ENCODE measurements at regions not wholly inside any gene's neighbourhood (a gene's known extent, or its start where the extent isn't known, plus 50 kb on each side); places are given as distances from the start of the nearest gene placed in this dataset.
A peak's percentile ranks its signal among the peaks of the same experiment; 100 is the strongest.
"Not testable (repeated sequence)": the region's sequence is repeated elsewhere in the genome, so short reads cannot be mapped to it uniquely, and the experiment has no call there.

GRCh38 chr1:8152731-8153702 lies 126.9 kb upstream of the ERRFI1 start:
- Mint-ChIP-seq H3K4me1 (peaks cover 29% of the 10 kb centered on the region), H3K36me3 (ENCODE audit: low read depth) (peaks cover 9% of the 10 kb centered on the region), H3K4me3 (peak overlapping the region; percentile 38), H3K27me3 (no peaks in the 10 kb centered on the region), H3K9me3 (peaks cover 10% of the 10 kb centered on the region), H3K27ac (peak overlapping the region; percentile 97)
- ChIA-PET CTCF (interaction anchor here (1.4 to 2.0 kb wide), 3 partner anchors 13 to 139 kb away, joined by 4 to 5 read pairs (median 4); no protein-coding TSS in a partner anchor), POLR2A (interaction anchor here (0.9 to 3.5 kb wide), 6 partner anchors 16 to 204 kb away, joined by 3 to 37 read pairs (median 4); no protein-coding TSS in a partner anchor)
- peak; percentile 54 for DNase-seq

GRCh38 chr1:8151647-8152046 lies 125.5 kb upstream of the ERRFI1 start:
- H3K4me3 Mint-ChIP-seq: no peak overlapping the region
- H3K36me3 Mint-ChIP-seq (ENCODE audit: low read depth): peaks cover 9% of the 10 kb centered on the region
- H3K27ac Mint-ChIP-seq: no peak overlapping the region
- H3K27me3 Mint-ChIP-seq: no peaks in the 10 kb centered on the region
- ChIA-PET POLR2A (interaction anchor here (1.1 to 3.5 kb wide), 3 partner anchors 17 to 54 kb away, joined by 4 to 37 read pairs (median 12); no protein-coding TSS in a partner anchor), CTCF (interaction anchor here (1.1 to 1.4 kb wide), 2 partner anchors 8 to 137 kb away, joined by 3 to 4 read pairs; no protein-coding TSS in a partner anchor)
- peaks cover 10% of the 10 kb centered on the region for H3K9me3 Mint-ChIP-seq
- H3K4me1 Mint-ChIP-seq: peaks cover 29% of the 10 kb centered on the region
- DNase-seq: no peak

GRCh38 chr1:8149756-8150155 lies 123.6 kb upstream of the ERRFI1 start:
- peaks cover 33% of the 10 kb centered on the region for H3K4me1 Mint-ChIP-seq
- H3K27ac Mint-ChIP-seq; H3K27me3 Mint-ChIP-seq; H3K9me3 Mint-ChIP-seq; H3K36me3 Mint-ChIP-seq (ENCODE audit: low read depth); H3K4me3 Mint-ChIP-seq; DNase-seq; POLR2A ChIA-PET: not testable (repeated sequence)
- CTCF ChIA-PET: interaction anchor here (0.6 kb wide), 1 partner anchor 16 kb away, joined by 5 read pairs; no protein-coding TSS in a partner anchor

DNA sequence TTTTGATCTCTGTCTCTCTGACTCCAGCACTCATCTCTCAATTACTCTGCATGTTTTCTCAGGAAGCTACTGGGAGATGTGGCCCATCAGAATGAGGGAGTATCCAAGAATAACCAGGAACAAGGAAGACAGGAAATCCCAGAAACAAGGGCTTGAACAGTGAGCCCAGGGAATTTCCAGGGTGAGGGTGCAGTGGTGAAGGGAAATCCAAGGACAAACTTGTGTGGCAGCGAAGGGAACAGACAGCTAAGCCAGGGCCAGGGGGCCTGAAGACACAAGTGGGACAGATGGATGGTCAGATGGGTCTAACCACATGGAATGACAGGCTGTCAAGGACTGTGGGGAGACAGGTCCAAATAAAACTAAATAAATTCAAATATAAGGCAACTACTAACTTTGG lies 121.8 kb upstream of the ERRFI1 start:
- Mint-ChIP-seq H3K36me3 (ENCODE audit: low read depth) (peaks cover 3% of the 10 kb centered on the region), H3K4me1 (peaks cover 25% of the 10 kb centered on the region), H3K27ac (no peak overlapping the region), H3K9me3 (peaks cover 3% of the 10 kb centered on the region), H3K4me3 (no peak overlapping the region), H3K27me3 (peaks cover 4% of the 10 kb centered on the region)
- DNase-seq: no peak
- CTCF ChIA-PET: no interaction called here
- POLR2A ChIA-PET: no interaction called here

DNA sequence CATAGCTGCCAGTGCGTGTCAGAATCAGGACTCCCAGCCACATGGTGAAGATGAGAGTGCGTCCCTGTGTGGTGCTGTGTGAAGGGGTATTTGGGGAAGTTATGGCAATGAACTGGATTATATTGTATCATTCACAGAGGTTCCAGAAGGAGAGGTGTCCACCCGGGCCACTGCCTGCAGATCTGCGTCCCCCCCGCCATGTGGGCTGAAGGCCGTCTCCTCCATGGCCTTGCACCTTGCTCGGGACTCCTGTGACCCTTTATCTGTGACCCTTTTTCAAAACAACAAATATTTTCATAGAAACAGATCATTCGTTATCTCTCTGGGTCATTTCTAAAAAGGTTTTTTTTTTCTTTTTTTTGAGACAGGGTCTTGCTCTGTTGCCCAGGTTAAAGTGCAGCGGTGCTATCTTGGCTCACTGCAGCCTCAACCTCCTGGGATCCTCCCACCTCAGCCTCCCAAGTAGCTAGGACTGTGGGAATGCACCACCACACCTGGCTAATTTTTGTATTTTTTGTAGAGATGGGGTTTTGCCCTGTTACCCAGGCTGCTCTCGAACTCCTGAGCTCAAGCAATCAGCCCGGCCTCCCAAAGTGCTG lies 120.2 kb upstream of the ERRFI1 start:
- Mint-ChIP-seq H3K27ac (no peak overlapping the region), H3K4me3 (no peak overlapping the region), H3K36me3 (ENCODE audit: low read depth) (no peaks in the 10 kb centered on the region), H3K9me3 (no peaks in the 10 kb centered on the region), H3K27me3 (peaks cover 4% of the 10 kb centered on the region), H3K4me1 (peaks cover 9% of the 10 kb centered on the region)
- DNase-seq: no peak
- ChIA-PET CTCF (interaction anchor here (1.0 kb wide), 1 partner anchor 63 kb away, joined by 3 read pairs; no protein-coding TSS in a partner anchor), POLR2A (no interaction called here)

- Mint-ChIP-seq H3K36me3 (ENCODE audit: low read depth) (no peaks in the 10 kb centered on the region), H3K4me1 (peaks cover 5% of the 10 kb centered on the region), H3K4me3 (no peak overlapping the region), H3K9me3 (no peaks in the 10 kb centered on the region), H3K27me3 (peaks cover 4% of the 10 kb centered on the region), H3K27ac (no peak overlapping the region)
- no peak for DNase-seq
- ChIA-PET POLR2A (no interaction called here), CTCF (interaction anchor here (1.0 kb wide), 1 partner anchor 64 kb away, joined by 3 read pairs; no protein-coding TSS in a partner anchor)
Observed at GRCh38 chr1:8145545-8146202, 119.6 kb upstream of the ERRFI1 start.

DNA sequence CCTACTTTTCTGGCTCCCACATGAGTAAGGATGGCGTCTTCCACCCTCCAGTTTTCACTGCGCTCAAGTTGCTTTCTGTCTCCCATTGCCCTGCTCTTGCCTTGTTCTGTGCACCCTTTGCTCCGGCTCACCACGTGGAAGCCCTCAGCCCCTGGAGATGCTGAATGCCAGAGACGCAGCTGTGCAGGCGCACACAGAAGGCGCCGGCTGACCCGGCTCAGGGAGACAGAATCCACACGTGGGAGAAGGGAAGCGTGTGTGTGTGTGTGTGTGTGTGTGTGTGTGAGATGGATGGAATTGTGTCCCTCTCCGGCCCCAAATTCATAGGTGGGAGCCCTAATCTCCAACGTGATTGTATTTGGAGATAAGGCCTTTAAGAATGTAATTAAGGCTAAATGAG lies 118.2 kb upstream of the ERRFI1 start:
- Mint-ChIP-seq H3K4me3 (no peak overlapping the region), H3K36me3 (ENCODE audit: low read depth) (no peaks in the 10 kb centered on the region), H3K9me3 (no peaks in the 10 kb centered on the region), H3K4me1 (peaks cover 3% of the 10 kb centered on the region), H3K27ac (no peak overlapping the region), H3K27me3 (peaks cover 4% of the 10 kb centered on the region)
- ChIA-PET POLR2A (no interaction called here), CTCF (interaction anchor here (1.3 kb wide), 1 partner anchor 24 kb away, joined by 3 read pairs; no protein-coding TSS in a partner anchor)
- DNase-seq: no peak

DNA sequence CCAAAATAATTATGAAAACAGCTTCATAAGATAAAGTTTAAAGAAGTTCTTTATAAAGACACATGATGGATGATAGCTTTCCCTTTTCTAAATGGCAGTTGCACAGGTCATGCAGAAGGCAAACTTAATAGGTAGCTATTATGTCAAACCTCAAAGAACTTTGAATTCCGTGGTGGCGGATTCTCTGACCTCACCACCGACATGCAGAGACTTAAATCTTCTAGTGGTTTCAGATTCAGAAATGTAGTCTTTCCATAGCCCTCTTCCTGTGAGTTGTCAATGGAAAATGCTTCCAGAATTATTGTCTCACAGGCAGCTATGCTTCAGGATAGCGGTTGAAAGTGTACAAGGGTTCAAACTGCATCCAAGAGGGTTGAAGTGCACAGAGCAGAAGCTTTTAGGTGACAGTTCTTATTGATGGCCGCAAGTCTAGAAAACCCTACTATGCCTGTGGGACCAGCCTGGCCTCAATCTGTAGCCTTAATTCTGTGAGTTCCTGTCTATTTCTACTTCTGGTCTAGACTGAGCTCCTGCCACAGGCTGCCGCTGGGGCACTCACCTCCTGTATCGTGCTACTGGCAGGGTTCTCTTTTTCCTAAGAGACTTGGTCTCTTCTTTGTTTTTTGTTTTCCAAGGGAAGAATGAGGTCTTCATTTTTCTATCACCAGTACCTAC lies 117.0 kb upstream of the ERRFI1 start:
- no peak for DNase-seq
- no peaks in the 10 kb centered on the region for H3K36me3 Mint-ChIP-seq (ENCODE audit: low read depth)
- ChIA-PET POLR2A (no interaction called here), CTCF (interaction anchor here (1.1 to 1.3 kb wide), 3 partner anchors 9 to 128 kb away, joined by 3 read pairs; no protein-coding TSS in a partner anchor)
- H3K4me1 Mint-ChIP-seq: peaks cover 3% of the 10 kb centered on the region
- H3K4me3 Mint-ChIP-seq: no peak overlapping the region
- H3K27ac Mint-ChIP-seq: no peak overlapping the region
- H3K27me3 Mint-ChIP-seq: peaks cover 7% of the 10 kb centered on the region
- no peaks in the 10 kb centered on the region for H3K9me3 Mint-ChIP-seq

DNA sequence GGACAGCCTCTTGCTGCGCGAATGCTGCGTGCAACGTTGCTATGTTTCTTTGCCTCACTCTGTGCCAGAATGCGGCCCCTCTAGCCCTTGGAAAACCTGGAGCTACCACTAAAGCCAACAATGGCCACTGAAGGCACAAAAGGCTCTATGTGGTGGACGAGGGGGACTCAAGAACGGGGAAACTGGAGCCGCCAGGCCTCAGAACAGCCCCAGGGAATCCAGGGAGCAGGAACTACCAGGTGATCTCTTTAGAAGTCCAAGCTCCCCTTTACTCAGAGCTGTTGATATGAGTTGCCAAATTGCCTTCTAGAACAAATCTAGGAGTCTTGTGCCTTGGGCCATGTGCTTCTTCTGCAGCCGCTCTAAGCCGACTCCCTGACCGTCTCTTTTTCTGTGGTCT lies 113.8 kb upstream of the ERRFI1 start:
- H3K27ac Mint-ChIP-seq: no peak overlapping the region
- no peaks in the 10 kb centered on the region for H3K4me1 Mint-ChIP-seq
- CTCF ChIA-PET: no interaction called here
- DNase-seq: no peak
- no peak overlapping the region for H3K4me3 Mint-ChIP-seq
- H3K36me3 Mint-ChIP-seq (ENCODE audit: low read depth): no peaks in the 10 kb centered on the region
- H3K9me3 Mint-ChIP-seq: no peaks in the 10 kb centered on the region
- POLR2A ChIA-PET: no interaction called here
- H3K27me3 Mint-ChIP-seq: peaks cover 22% of the 10 kb centered on the region

DNA sequence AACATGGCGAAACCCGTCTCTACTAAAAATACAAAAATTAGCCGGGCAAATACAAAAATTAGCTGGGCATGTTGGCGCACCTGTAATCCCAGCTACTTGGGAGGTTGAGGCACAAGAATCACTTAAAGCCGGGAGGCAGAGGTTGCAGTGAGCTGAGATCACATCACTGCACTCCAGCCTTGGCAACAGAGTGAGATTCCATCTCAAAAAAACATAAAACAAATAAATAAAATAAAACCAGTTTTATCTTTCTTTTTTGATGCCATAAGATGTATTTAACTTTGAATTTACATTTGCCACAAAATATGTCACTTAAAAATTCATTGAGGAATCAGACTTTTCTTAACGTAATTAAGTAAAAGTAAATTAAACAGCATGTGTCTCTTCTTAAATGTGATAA lies 113.3 kb upstream of the ERRFI1 start:
- H3K4me3 Mint-ChIP-seq: no peak overlapping the region
- no peak for DNase-seq
- POLR2A ChIA-PET: no interaction called here
- no peak overlapping the region for H3K27ac Mint-ChIP-seq
- peaks cover 24% of the 10 kb centered on the region for H3K27me3 Mint-ChIP-seq
- H3K4me1 Mint-ChIP-seq: no peaks in the 10 kb centered on the region
- no peaks in the 10 kb centered on the region for H3K9me3 Mint-ChIP-seq
- CTCF ChIA-PET: no interaction called here
- no peaks in the 10 kb centered on the region for H3K36me3 Mint-ChIP-seq (ENCODE audit: low read depth)

GRCh38 chr1:8138673-8139072 lies 112.6 kb upstream of the ERRFI1 start:
- Mint-ChIP-seq H3K27ac (no peak overlapping the region), H3K36me3 (ENCODE audit: low read depth) (no peaks in the 10 kb centered on the region), H3K4me3 (no peak overlapping the region), H3K9me3 (no peaks in the 10 kb centered on the region), H3K4me1 (no peaks in the 10 kb centered on the region), H3K27me3 (peaks cover 20% of the 10 kb centered on the region)
- no peak for DNase-seq
- ChIA-PET CTCF (no interaction called here), POLR2A (no interaction called here)

GRCh38 chr1:8137481-8138244 lies 111.6 kb upstream of the ERRFI1 start:
- H3K4me1 Mint-ChIP-seq: no peaks in the 10 kb centered on the region
- POLR2A ChIA-PET: no interaction called here
- no peaks in the 10 kb centered on the region for H3K36me3 Mint-ChIP-seq (ENCODE audit: low read depth)
- H3K27me3 Mint-ChIP-seq: peaks cover 25% of the 10 kb centered on the region
- H3K9me3 Mint-ChIP-seq: no peaks in the 10 kb centered on the region
- no peak overlapping the region for H3K27ac Mint-ChIP-seq
- DNase-seq: no peak
- CTCF ChIA-PET: no interaction called here
- no peak overlapping the region for H3K4me3 Mint-ChIP-seq
